CD4-positive, alpha-beta T cell treated with Interleukin-17A for 1 hour (primary cell): ENCODE measurements at regions not wholly inside any gene's neighbourhood (a gene's known extent, or its start where the extent isn't known, plus 50 kb on each side); places are given as distances from the start of the nearest gene placed in this dataset.
"Not testable (repeated sequence)": the region's sequence is repeated elsewhere in the genome, so short reads cannot be mapped to it uniquely, and the experiment has no call there.

Source experiments
- DNase-seq: peaks from one replicate; pipeline ENCODE4 v3.0.0-alpha.2; 2020

- DNase-seq, result no peak
Observed at GRCh38 chr15:95024351-95024750, 793.0 kb downstream of the MCTP2 start.

GRCh38 chr15:95025924-95026728, 794.8 kb downstream of the MCTP2 start:
- DNase-seq, result no peak

GRCh38 chr15:95027981-95028380, 796.6 kb downstream of the MCTP2 start:
- DNase-seq, result no peak

- no peak for DNase-seq
Observed at GRCh38 chr15:95032156-95032555, 800.8 kb downstream of the MCTP2 start.

- DNase-seq, result no peak
Observed at GRCh38 chr15:95035106-95035505, 803.7 kb downstream of the MCTP2 start.

- no peak for DNase-seq
Observed at GRCh38 chr15:95041297-95041696, 809.9 kb downstream of the MCTP2 start.

GRCh38 chr15:95043236-95043932, 812.0 kb downstream of the MCTP2 start:
- not testable (repeated sequence) for DNase-seq

GRCh38 chr15:95043933-95044313, 812.6 kb downstream of the MCTP2 start:
- DNase-seq, result no peak

GRCh38 chr15:95044745-95045417, 813.5 kb downstream of the MCTP2 start:
- DNase-seq, result no peak

- DNase-seq, result no peak
Observed at GRCh38 chr15:95051861-95052260, 820.5 kb downstream of the MCTP2 start.

GRCh38 chr15:95059346-95059905, 828.1 kb downstream of the MCTP2 start:
- DNase-seq, result no peak

GRCh38 chr15:95068701-95069521, 837.5 kb downstream of the MCTP2 start:
- DNase-seq, result no peak

GRCh38 chr15:95075792-95076677, 844.7 kb downstream of the MCTP2 start:
- no peak for DNase-seq

- no peak for DNase-seq
Observed at GRCh38 chr15:95076678-95076990, 845.3 kb downstream of the MCTP2 start.

- DNase-seq, result no peak
Observed at GRCh38 chr15:95078003-95078402, 846.6 kb downstream of the MCTP2 start.

- DNase-seq, result not testable (repeated sequence)
Observed at GRCh38 chr15:95080228-95080627, 848.9 kb downstream of the MCTP2 start.

- DNase-seq, result no peak
Observed at GRCh38 chr15:95085056-95085455, 853.7 kb downstream of the MCTP2 start.

GRCh38 chr15:95086531-95087252, 855.3 kb downstream of the MCTP2 start:
- DNase-seq, result no peak

- DNase-seq, result no peak
Observed at GRCh38 chr15:95087253-95087609, 855.9 kb downstream of the MCTP2 start.

GRCh38 chr15:95091444-95091843, 860.1 kb downstream of the MCTP2 start:
- DNase-seq, result no peak

GRCh38 chr15:95095250-95095649, 863.9 kb downstream of the MCTP2 start:
- DNase-seq, result no peak
